A673 (cell line): ENCODE measurements at regions not wholly inside any gene's neighbourhood (a gene's known extent, or its start where the extent isn't known, plus 50 kb on each side); places are given as distances from the start of the nearest gene placed in this dataset.

ENCODE experiments used
- CTCF ChIP-seq: fragments of 300-800, 200-600 bp; sonication (generic); conservative IDR thresholded peaks from 2 replicates; pipeline ENCODE4 v1.5.1; 2017; ENCODE audit warnings: low read depth, mild to moderate bottlenecking, antibody characterized with exemption, low read length, moderate library complexity, mixed read lengths
- EZH2 ChIP-seq: fragments of 200-600 bp; sonication (generic); IDR thresholded peaks from 2 replicates; pipeline ENCODE4 v1.6.1; 2017; ENCODE audit warnings: borderline replicate concordance, low read depth, mild to moderate bottlenecking, mixed read lengths, antibody characterized with exemption, low read length; ENCODE audit not compliant: poor library complexity, severe bottlenecking

- TF ChIP-seq CTCF: no peak
- TF ChIP-seq EZH2: no peak
These were observed 179.4 kb downstream of the SNAPC1 start for GRCh38 chr14:61941421-61942150.
